Neural progenitor cell (in vitro differentiated cells): ENCODE measurements at regions not wholly inside any gene's neighbourhood (a gene's known extent, or its start where the extent isn't known, plus 50 kb on each side); places are given as distances from the start of the nearest gene placed in this dataset.

Experiments used
- CTCF ChIP-seq: fragments of 200-600 bp; sonication (generic); IDR thresholded peaks from 2 replicates; pipeline ENCODE4 v1.5.1; 2017; ENCODE audit warnings: antibody characterized with exemption, mild to moderate bottlenecking
- EZH2 ChIP-seq: fragments of 200-600 bp; sonication (generic); IDR thresholded peaks from 2 replicates; pipeline ENCODE4 v1.6.1; 2017; ENCODE audit warnings: antibody characterized with exemption, mild to moderate bottlenecking, moderate library complexity
- EZH2phosphoT487 ChIP-seq: fragments of 200-600 bp; sonication (generic); IDR thresholded peaks from 2 replicates; pipeline ENCODE4 v1.6.1; 2017; ENCODE audit warnings: antibody characterized with exemption

GRCh38 chr6:113068570-113068969 is 721.4 kb downstream of the RFPL4B start:
- no peak for TF ChIP-seq CTCF
- TF ChIP-seq EZH2, result no peak
- TF ChIP-seq EZH2phosphoT487, result no peak
